Adrenal gland (tissue), 9 donors: ENCODE measurements at regions not wholly inside any gene's neighbourhood (a gene's known extent, or its start where the extent isn't known, plus 50 kb on each side); places are given as distances from the start of the nearest gene placed in this dataset.

Source experiments
- DNase-seq, 7 donors: peaks; one replicate each; pipeline ENCODE4 v3.0.0-alpha.2; 2019 to 2020
- H3K27ac ChIP-seq, 5 donors: fragments of 200-600 bp; sonication (generic) in 4 of 5; 1 replicate in 3 of 5; 2 replicates in 2 of 5; pipeline versions ENCODE4 v1.5.1 to v1.8.0; 2016 to 2020; ENCODE audit warnings: mild to moderate bottlenecking in 1 of 5
- H3K27me3 ChIP-seq: fragments of 200-600 bp; 2 replicates; pipeline ENCODE4 v1.8.0; 2021
- H3K36me3 ChIP-seq, 2 donors: fragments of 200-600 bp; replicated peaks in 1 of 2; 1 replicate in 1 of 2; 2 replicates in 1 of 2; pipeline versions ENCODE4 v1.5.1 to v1.8.0; 2018 to 2022
- H3K4me1 ChIP-seq, 2 donors: fragments of 200-600 bp; replicated peaks in 1 of 2; 1 replicate in 1 of 2; 2 replicates in 1 of 2; pipeline versions ENCODE4 v1.5.1 to v1.8.0; 2018 to 2021
- H3K4me3 ChIP-seq, 4 donors: fragments of 200-600 bp; sonication (generic) in 3 of 4; one replicate each; pipeline ENCODE4 v1.5.1; 2016 to 2018
- H3K9me3 ChIP-seq, 3 donors: fragments of 200-600 bp; sonication (generic) in 1 of 3; replicated peaks in 1 of 3; 1 replicate in 2 of 3; 2 replicates in 1 of 3; pipeline versions ENCODE4 v1.5.1 to v1.8.0; 2016 to 2021
- POLR2A ChIP-seq, 2 donors: fragments of 450-650 bp; IDR thresholded peaks; one replicate each; pipeline ENCODE4 v1.6.1; 2017; ENCODE audit warnings: antibody characterized with exemption in 2 of 2, mild to moderate bottlenecking in 2 of 2, moderate library complexity in 1 of 2
- WGBS, 4 donors: extraction: QIAGEN DNeasy Blood & Tissue Kit in 2 of 4; methylation state at CpG; one replicate each; pipeline versions ENCODE4 v1.1.5 to v1.1.7; 2013 to 2017; 5-methylcytosine and 5-hydroxymethylcytosine counted together
- intact Hi-C, 2 donors: fragments of 100-400 bp; cut with DNase I; formaldehyde crosslinking; loops; one replicate each; pipeline versions ENCODE4 v1.14.1 to v1.15.0; 2022 to 2023
- TF ChIP-seq, protein P1 (sequence below), 6 experiments: fragments of 450-650 bp in 4 of 6; fragments of 200-600 bp in 2 of 6; sonication (generic) in 1 of 6; IDR thresholded peaks; 1 replicate in 5 of 6; 2 replicates in 1 of 6; pipeline versions ENCODE4 v1.5.1 to v1.8.0; 2016 to 2021; ENCODE audit warnings: antibody characterized with exemption in 6 of 6, mild to moderate bottlenecking in 2 of 6, moderate library complexity in 1 of 6
- donor health status: healthy with polysubstance abuse.
- donor health status: Bipolar disorder and iron deficiency.
- donor health status: DM: yes; HTN: yes; CAD: no.
- donor health status: DM: no; HTN: no; CAD: no.
- donor health status: DM: no; HTN: no; CAD: no.

DNA sequence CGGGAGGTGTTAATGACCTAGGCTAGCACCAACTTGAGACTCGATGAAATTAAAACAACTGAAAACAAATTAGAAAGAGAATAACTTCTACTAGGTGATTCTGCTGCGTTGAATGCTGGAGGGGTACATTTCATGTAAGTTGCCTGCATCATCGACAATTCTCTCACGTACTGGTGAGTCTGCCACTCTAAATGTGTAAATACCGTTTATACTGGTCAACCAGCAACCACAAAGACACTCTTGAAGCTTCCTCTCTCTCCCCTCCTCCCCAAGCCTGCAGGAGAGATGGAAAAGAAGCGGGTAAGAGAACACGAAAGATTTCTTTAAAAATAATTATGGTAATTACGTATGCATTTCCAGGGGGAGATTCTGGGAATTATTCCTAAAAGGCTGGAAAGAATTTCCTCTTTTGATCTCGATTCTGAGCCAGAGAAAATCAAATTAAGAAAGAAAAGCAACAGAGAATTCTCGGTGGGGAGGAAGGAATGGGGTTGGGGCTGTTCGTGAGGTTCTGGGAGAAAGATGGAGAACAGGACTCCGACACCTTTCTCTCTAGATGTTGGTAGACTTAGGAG lies 68.6 kb upstream of the MRTFB start:
- intact Hi-C loops = no loop called here
- H3K27ac ChIP-seq = peak overlapping the region in 1 of 5 donors; percentile 54
- no peak for TF ChIP-seq POLR2A (IDR thresholded peaks at IDR 0.05)
- H3K4me3 ChIP-seq = no peak overlapping the region
- no peaks in the 10 kb centered on the region for H3K9me3 ChIP-seq
- 56 to 71% (median 70%) methylated on average over 13 of the region's 13 CpGs for WGBS, 4 donors
- H3K36me3 ChIP-seq = no peaks in the 10 kb centered on the region
- H3K4me1 ChIP-seq = peaks cover 0 to 34% of the 10 kb centered on the region in 2 donors
- no peaks in the 10 kb centered on the region for H3K27me3 ChIP-seq
- DNase-seq = no peak

DNA sequence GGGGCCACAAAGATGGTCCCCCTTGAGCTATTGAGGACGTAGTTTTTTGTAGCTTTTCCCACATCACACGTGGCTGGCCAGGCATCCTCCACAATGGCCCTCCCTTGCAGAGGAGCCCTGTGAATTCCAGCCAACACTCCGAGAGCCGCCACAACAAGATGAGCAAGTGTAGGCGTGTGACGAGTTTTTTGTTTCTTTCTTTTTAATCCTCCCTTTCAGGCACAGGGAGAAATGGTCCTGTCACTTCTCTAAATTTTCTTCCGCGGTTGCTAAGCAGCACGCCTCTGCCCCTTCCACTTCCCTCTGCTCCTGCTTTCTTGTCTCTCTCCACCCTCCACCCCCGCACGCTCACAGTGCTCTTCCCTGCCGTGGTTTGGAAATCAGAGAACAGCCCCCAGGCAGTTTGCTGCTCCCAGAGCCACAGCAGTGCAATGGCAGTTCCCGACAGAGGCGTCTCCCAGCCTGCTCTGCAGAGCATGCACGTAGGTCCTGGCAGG lies 68.0 kb upstream of the MRTFB start:
- Histone ChIP-seq H3K4me1 (peaks cover 0 to 34% of the 10 kb centered on the region in 2 donors), H3K27me3 (no peaks in the 10 kb centered on the region), H3K36me3 (no peaks in the 10 kb centered on the region), H3K9me3 (no peaks in the 10 kb centered on the region), H3K4me3 (peak overlapping the region in 2 of 4 donors; percentile 16 to 34), H3K27ac (peak overlapping the region in 3 of 5 donors; percentile 50 to 54 (median 51))
- WGBS, 4 donors = 26 to 37% (median 31%) methylated on average over 15 of the region's 15 CpGs
- TF ChIP-seq POLR2A (IDR thresholded peaks at IDR 0.05) = no peak
- TF ChIP-seq, protein P1, sequence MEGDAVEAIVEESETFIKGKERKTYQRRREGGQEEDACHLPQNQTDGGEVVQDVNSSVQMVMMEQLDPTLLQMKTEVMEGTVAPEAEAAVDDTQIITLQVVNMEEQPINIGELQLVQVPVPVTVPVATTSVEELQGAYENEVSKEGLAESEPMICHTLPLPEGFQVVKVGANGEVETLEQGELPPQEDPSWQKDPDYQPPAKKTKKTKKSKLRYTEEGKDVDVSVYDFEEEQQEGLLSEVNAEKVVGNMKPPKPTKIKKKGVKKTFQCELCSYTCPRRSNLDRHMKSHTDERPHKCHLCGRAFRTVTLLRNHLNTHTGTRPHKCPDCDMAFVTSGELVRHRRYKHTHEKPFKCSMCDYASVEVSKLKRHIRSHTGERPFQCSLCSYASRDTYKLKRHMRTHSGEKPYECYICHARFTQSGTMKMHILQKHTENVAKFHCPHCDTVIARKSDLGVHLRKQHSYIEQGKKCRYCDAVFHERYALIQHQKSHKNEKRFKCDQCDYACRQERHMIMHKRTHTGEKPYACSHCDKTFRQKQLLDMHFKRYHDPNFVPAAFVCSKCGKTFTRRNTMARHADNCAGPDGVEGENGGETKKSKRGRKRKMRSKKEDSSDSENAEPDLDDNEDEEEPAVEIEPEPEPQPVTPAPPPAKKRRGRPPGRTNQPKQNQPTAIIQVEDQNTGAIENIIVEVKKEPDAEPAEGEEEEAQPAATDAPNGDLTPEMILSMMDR (IDR thresholded peaks at IDR 0.05) = peak in 2 of 6 experiments; percentile 10 to 61
- peak in 6 of 7 donors; percentile 49 to 89 (median 60) for DNase-seq
- intact Hi-C loops = no loop called here

- peaks cover 0 to 31% of the 10 kb centered on the region in 2 donors for H3K4me1 ChIP-seq
Observed at GRCh38 chr16:14004031-14004728, 66.9 kb upstream of the MRTFB start.

GRCh38 chr16:14004729-14005315 lies 66.3 kb upstream of the MRTFB start:
- Histone ChIP-seq H3K36me3 (no peaks in the 10 kb centered on the region), H3K27ac (peak overlapping the region in 2 of 5 donors; percentile 44 to 69), H3K9me3 (no peaks in the 10 kb centered on the region), H3K4me1 (peaks cover 0 to 24% of the 10 kb centered on the region in 2 donors), H3K27me3 (no peaks in the 10 kb centered on the region), H3K4me3 (no peak overlapping the region)
- intact Hi-C loops = no loop called here
- TF ChIP-seq, protein P1 (IDR thresholded peaks at IDR 0.05) = no peak
- TF ChIP-seq POLR2A (IDR thresholded peaks at IDR 0.05) = no peak
- WGBS, 4 donors = 65 to 75% (median 72%) methylated on average over 2 of the region's 2 CpGs
- DNase-seq = peak in 1 of 7 donors; percentile 47

More at GRCh38 chr16:14004031-14004728, 66.9 kb upstream of the MRTFB start:
- Histone ChIP-seq H3K4me3 (no peak overlapping the region), H3K27me3 (no peaks in the 10 kb centered on the region), H3K36me3 (no peaks in the 10 kb centered on the region), H3K27ac (peak overlapping the region in 3 of 5 donors; percentile 51 to 69 (median 54)), H3K9me3 (no peaks in the 10 kb centered on the region)
- intact Hi-C loops = no loop called here
- 75 to 80% (median 78%) methylated on average over 6 to 13 of the region's 13 CpGs for WGBS, 4 donors
- no peak for TF ChIP-seq POLR2A (IDR thresholded peaks at IDR 0.05)
- TF ChIP-seq, protein P1 (IDR thresholded peaks at IDR 0.05) = no peak
- DNase-seq = peak in 5 of 7 donors; percentile 23 to 71 (median 38)
